ENCODE measurements at regions not wholly inside any gene's neighbourhood (a gene's known extent, or its start where the extent isn't known, plus 50 kb on each side); places are given as distances from the start of the nearest gene placed in this dataset.

DNA sequence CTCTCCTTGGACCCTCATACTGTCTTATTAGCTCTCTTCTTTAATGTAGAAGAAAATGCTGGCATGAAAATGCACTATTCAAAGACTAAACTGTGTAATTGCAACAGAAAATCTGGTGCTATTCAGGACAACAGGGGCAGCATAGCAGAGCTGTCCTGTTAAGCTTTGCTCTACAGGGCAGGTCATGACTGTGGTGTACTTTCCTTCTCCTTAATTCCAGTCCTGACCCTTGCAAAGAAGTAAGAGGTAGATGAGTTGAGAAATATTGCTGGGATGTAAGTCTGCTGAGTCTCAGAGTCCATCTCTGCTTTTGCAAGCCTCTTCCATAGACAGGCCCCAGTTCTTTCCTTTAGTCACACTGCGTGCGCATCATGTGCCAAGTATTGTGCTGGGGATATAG, 52.6 kb upstream of the STK38L start:
- Mint-ChIP-seq H3K27ac (no peak overlapping the region), H3K27me3 (ENCODE audit: insufficient read depth, low read depth, poor library complexity) (no peaks in the 10 kb centered on the region), H3K4me1 (no peaks in the 10 kb centered on the region), H3K36me3 (ENCODE audit: low read depth) (no peaks in the 10 kb centered on the region), H3K4me3 (no peak overlapping the region), H3K9me3 (no peaks in the 10 kb centered on the region)
- Histone ChIP-seq H3K79me2 (replicated peaks; ENCODE audit: insufficient read depth) (no peaks in the 10 kb centered on the region), H3K36me3 (ENCODE audit: insufficient read depth) (no peaks in the 10 kb centered on the region), H3K27ac (ENCODE audit: low read depth) (no peak overlapping the region), H3K27me3 (ENCODE audit: insufficient read depth) (no peaks in the 10 kb centered on the region), H2AFZ (no peak overlapping the region), H3F3A (replicated peaks; ENCODE audit: low read depth) (no peaks in the 10 kb centered on the region), H3K4me1 (ENCODE audit: insufficient read depth) (peaks cover 4% of the 10 kb centered on the region), H3K9me2 (ENCODE audit: insufficient read depth) (peaks cover 6% of the 10 kb centered on the region), H3K4me3 (no peak overlapping the region), H3K4me2 (no peak overlapping the region), H4K20me1 (replicated peaks; ENCODE audit: insufficient read depth) (no peaks in the 10 kb centered on the region)
- TF ChIP-seq POLR2AphosphoS5 (IDR thresholded peaks at IDR 0.05; ENCODE audit: low read depth), result no peak
- TF ChIP-seq STAT1 (IDR thresholded peaks at IDR 0.05; ENCODE audit: unreplicated experiment), result no peak
- no peak for TF ChIP-seq JUNB (IDR thresholded peaks at IDR 0.05; ENCODE audit: unreplicated experiment)
- TF ChIP-seq, protein P1, sequence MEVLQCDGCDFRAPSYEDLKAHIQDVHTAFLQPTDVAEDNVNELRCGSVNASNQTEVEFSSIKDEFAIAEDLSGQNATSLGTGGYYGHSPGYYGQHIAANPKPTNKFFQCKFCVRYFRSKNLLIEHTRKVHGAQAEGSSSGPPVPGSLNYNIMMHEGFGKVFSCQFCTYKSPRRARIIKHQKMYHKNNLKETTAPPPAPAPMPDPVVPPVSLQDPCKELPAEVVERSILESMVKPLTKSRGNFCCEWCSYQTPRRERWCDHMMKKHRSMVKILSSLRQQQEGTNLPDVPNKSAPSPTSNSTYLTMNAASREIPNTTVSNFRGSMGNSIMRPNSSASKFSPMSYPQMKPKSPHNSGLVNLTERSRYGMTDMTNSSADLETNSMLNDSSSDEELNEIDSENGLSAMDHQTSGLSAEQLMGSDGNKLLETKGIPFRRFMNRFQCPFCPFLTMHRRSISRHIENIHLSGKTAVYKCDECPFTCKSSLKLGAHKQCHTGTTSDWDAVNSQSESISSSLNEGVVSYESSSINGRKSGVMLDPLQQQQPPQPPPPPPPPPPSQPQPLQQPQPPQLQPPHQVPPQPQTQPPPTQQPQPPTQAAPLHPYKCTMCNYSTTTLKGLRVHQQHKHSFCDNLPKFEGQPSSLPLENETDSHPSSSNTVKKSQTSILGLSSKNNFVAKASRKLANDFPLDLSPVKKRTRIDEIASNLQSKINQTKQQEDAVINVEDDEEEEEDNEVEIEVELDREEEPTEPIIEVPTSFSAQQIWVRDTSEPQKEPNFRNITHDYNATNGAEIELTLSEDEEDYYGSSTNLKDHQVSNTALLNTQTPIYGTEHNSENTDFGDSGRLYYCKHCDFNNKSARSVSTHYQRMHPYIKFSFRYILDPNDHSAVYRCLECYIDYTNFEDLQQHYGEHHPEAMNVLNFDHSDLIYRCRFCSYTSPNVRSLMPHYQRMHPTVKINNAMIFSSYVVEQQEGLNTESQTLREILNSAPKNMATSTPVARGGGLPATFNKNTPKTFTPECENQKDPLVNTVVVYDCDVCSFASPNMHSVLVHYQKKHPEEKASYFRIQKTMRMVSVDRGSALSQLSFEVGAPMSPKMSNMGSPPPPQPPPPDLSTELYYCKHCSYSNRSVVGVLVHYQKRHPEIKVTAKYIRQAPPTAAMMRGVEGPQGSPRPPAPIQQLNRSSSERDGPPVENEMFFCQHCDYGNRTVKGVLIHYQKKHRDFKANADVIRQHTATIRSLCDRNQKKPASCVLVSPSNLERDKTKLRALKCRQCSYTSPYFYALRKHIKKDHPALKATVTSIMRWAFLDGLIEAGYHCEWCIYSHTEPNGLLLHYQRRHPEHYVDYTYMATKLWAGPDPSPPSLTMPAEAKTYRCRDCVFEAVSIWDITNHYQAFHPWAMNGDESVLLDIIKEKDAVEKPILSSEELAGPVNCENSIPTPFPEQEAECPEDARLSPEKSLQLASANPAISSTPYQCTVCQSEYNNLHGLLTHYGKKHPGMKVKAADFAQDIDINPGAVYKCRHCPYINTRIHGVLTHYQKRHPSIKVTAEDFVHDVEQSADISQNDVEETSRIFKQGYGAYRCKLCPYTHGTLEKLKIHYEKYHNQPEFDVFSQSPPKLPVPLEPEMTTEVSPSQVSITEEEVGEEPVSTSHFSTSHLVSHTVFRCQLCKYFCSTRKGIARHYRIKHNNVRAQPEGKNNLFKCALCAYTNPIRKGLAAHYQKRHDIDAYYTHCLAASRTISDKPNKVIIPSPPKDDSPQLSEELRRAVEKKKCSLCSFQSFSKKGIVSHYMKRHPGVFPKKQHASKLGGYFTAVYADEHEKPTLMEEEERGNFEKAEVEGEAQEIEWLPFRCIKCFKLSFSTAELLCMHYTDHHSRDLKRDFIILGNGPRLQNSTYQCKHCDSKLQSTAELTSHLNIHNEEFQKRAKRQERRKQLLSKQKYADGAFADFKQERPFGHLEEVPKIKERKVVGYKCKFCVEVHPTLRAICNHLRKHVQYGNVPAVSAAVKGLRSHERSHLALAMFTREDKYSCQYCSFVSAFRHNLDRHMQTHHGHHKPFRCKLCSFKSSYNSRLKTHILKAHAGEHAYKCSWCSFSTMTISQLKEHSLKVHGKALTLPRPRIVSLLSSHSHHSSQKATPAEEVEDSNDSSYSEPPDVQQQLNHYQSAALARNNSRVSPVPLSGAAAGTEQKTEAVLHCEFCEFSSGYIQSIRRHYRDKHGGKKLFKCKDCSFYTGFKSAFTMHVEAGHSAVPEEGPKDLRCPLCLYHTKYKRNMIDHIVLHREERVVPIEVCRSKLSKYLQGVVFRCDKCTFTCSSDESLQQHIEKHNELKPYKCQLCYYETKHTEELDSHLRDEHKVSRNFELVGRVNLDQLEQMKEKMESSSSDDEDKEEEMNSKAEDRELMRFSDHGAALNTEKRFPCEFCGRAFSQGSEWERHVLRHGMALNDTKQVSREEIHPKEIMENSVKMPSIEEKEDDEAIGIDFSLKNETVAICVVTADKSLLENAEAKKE (CRISPR knock-in tag; IDR thresholded peaks at IDR 0.05), result no peak
- no peak for TF ChIP-seq EZH2 (IDR thresholded peaks at IDR 0.05; ENCODE audit: low read depth, unreplicated experiment)
- TF ChIP-seq, protein P2, sequence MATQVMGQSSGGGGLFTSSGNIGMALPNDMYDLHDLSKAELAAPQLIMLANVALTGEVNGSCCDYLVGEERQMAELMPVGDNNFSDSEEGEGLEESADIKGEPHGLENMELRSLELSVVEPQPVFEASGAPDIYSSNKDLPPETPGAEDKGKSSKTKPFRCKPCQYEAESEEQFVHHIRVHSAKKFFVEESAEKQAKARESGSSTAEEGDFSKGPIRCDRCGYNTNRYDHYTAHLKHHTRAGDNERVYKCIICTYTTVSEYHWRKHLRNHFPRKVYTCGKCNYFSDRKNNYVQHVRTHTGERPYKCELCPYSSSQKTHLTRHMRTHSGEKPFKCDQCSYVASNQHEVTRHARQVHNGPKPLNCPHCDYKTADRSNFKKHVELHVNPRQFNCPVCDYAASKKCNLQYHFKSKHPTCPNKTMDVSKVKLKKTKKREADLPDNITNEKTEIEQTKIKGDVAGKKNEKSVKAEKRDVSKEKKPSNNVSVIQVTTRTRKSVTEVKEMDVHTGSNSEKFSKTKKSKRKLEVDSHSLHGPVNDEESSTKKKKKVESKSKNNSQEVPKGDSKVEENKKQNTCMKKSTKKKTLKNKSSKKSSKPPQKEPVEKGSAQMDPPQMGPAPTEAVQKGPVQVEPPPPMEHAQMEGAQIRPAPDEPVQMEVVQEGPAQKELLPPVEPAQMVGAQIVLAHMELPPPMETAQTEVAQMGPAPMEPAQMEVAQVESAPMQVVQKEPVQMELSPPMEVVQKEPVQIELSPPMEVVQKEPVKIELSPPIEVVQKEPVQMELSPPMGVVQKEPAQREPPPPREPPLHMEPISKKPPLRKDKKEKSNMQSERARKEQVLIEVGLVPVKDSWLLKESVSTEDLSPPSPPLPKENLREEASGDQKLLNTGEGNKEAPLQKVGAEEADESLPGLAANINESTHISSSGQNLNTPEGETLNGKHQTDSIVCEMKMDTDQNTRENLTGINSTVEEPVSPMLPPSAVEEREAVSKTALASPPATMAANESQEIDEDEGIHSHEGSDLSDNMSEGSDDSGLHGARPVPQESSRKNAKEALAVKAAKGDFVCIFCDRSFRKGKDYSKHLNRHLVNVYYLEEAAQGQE (IDR thresholded peaks at IDR 0.05; ENCODE audit: unreplicated experiment), result no peak
- TF ChIP-seq NANOG (IDR thresholded peaks at IDR 0.05; ENCODE audit: borderline replicate concordance), result no peak
- TF ChIP-seq, protein P3, sequence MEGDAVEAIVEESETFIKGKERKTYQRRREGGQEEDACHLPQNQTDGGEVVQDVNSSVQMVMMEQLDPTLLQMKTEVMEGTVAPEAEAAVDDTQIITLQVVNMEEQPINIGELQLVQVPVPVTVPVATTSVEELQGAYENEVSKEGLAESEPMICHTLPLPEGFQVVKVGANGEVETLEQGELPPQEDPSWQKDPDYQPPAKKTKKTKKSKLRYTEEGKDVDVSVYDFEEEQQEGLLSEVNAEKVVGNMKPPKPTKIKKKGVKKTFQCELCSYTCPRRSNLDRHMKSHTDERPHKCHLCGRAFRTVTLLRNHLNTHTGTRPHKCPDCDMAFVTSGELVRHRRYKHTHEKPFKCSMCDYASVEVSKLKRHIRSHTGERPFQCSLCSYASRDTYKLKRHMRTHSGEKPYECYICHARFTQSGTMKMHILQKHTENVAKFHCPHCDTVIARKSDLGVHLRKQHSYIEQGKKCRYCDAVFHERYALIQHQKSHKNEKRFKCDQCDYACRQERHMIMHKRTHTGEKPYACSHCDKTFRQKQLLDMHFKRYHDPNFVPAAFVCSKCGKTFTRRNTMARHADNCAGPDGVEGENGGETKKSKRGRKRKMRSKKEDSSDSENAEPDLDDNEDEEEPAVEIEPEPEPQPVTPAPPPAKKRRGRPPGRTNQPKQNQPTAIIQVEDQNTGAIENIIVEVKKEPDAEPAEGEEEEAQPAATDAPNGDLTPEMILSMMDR (conservative IDR thresholded peaks at IDR 0.05; ENCODE audit: low read depth in 2 of 2), result no peak
- TF ChIP-seq ZNF114 (CRISPR knock-in tag; IDR thresholded peaks at IDR 0.05), result no peak
- TF ChIP-seq CREB1 (CRISPR knock-in tag; IDR thresholded peaks at IDR 0.05; ENCODE audit: low read depth), result no peak
- TF ChIP-seq EZH2phosphoT487 (IDR thresholded peaks at IDR 0.05; ENCODE audit: unreplicated experiment), result no peak
- TF ChIP-seq, protein P4, sequence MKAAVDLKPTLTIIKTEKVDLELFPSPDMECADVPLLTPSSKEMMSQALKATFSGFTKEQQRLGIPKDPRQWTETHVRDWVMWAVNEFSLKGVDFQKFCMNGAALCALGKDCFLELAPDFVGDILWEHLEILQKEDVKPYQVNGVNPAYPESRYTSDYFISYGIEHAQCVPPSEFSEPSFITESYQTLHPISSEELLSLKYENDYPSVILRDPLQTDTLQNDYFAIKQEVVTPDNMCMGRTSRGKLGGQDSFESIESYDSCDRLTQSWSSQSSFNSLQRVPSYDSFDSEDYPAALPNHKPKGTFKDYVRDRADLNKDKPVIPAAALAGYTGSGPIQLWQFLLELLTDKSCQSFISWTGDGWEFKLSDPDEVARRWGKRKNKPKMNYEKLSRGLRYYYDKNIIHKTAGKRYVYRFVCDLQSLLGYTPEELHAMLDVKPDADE (IDR thresholded peaks at IDR 0.05), result no peak
- no peak for TF ChIP-seq ZNF331 (CRISPR knock-in tag; IDR thresholded peaks at IDR 0.05; ENCODE audit: low read depth)
- no peak for ATAC-seq
- DNase-seq (ENCODE audit: low spot score), result no peak
